ENCODE measurements at regions not wholly inside any gene's neighbourhood (a gene's known extent, or its start where the extent isn't known, plus 50 kb on each side); places are given as distances from the start of the nearest gene placed in this dataset.
A peak's percentile ranks its signal among the peaks of the same experiment; 100 is the strongest.

DNA sequence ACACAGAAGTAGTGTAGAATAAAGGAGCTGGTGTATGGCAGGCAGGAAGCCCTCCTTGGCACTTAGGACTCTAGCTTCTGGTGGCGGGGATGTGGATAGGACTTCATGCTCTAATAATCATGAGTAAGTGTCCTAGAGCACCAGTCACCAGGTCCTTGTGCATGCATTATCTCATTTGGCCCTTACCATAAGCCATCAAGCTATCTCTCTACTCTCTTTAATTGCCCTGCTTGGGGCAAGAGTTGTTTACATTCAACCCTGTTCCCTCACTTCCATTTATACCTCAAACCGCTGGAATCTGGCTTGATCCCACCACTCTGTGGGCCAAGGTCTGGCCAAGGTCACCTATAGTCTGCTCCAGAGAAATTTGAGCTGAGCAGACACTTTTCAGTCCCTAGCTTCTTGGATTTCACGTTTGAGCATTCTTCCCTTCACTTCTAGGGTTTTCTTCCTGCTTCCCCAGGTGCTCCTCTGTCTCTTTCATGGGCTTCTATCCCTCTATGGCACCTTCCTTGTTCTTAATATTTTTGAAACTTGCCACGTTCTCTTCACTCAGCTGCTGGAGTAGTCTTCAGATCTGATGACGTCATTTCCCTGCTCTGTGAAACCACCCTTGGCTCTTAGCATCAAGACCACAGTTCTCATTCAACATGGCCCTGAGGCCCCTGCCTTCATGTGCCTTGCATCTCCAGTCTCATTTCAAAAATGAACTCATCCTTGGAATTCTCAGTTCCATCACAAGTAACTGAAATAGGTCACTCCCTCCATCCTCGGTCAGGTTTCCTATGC lies 94.9 kb upstream of the GATA6 start:
- DNase-seq: no peak

DNA sequence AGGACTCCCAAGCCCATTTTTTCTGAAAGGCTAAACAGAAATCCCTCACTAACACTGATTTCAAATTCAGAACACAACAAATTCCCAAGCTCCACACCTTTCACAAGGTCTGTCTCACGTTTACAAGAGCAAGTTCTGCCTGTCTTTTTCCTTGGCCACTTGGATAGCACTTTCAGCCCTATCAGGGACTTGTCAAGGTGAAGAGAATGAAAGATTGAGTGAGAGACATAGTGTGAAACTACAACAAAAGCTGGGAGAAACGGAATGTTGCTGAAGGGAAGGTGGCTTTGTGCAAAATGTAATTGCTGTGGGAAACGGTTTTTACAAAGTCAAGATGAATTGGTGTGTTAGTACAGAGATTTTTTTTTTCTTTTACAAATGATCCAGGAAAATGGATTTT lies 89.4 kb upstream of the GATA6 start:
- DNase-seq: no peak

DNA sequence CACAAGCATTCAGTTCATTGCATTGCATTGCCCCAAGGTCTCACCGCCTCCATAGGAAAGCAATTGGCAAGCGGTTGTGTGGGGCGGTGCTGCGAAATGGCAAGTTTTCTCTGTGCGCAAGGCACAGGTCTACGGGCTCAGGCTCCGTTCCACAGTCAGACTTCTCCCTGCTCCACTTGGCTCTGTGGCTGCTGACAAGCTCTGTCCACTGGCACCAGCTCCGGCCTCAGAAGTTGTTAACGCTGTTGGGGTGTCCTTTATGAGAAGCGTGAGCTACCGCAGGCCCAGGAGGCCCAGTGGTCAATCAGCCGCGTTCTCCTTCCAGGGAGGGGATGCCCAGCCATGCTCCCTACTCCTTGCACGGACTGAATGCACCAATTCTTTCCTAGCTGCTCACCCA lies 87.0 kb upstream of the GATA6 start:
- no peak for DNase-seq

DNA sequence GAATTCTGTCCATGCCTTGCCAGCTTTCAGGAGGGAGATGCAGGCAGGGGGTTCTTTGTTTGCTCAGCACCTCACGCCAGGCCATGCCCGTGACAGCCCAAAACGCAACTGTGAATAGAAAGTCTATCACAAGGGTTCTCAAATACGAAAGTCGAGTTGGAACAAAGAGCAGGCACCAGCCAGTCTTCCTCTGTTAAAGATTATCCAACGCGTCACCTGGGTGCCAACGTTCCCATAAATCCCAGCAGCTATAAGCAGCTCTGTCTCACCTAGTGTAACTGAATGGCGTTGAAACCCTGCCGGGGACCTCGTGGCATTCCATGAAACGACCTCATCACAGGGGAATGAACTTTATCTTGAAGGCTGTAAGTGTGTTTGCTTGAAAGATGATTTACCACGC lies 84.8 kb upstream of the GATA6 start:
- no peak for DNase-seq

DNA sequence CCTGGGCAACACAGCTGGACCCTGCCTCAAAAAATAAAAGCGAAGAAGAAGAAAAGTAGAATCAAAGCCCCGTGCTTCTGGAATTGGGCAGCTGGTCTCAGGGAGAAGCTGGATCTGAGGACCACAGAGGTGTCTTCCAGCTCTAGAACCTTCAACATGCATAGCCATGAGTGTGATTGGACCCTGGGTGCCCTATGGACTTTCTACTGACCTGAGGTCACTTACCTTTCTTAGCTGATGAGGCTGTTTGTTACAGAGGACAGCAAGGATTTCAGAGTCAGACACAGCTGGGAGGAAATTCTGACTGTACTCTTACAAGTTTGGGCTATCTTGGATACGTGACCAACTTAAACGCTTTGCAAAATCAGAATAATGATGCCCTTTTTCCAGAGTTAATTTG lies 82.4 kb upstream of the GATA6 start:
- DNase-seq: no peak

DNA sequence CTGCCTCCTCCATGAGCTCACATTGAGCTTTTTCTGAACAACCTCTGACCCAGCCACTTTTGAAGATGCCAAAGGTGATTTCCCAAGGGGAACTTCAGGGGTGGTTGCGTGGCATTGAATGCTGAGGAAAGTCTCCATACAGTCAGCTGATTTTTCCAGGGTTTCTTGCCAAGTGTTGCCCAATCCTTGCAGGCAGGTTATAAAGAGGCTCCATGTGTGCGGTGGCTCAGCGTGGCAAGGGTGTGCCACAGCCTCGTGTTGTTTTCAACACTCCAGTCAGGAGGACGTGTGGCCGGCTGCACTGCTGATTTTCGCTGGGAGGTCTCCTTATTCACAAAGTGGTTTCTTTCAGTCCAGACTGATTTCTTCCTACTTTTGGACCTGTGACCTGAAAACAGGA lies 81.4 kb upstream of the GATA6 start:
- no peak for DNase-seq

DNA sequence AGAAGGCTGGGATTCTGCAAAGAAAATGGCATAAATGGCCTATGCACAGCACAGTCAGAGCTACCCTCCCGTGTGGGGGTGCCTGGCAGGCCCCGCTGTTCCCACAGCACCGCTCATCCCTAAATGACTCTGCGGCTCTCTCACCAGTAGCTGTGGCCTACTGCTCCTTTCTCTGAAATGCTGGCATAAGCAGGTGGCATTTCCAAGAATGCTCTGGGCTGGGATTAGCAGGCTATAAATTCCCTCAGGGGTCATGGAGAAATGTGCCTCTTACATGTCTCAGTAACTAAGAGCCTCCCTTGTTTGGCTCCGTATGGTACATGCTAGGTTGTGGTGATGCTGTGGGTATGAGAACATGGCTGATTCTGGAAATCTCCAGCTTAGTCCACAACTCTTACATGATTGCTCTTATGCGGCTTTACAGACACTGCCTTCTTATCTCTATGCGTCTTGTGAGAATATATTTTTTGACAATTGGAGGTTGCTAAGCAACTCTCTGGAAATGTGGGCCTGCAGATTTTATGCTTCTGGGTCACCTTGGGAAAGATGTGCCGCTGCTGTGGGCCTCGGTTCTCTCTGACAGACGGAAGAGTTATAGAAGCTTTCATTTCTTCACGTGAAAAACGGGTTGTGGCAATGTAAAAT lies 80.3 kb upstream of the GATA6 start:
- DNase-seq: no peak

DNA sequence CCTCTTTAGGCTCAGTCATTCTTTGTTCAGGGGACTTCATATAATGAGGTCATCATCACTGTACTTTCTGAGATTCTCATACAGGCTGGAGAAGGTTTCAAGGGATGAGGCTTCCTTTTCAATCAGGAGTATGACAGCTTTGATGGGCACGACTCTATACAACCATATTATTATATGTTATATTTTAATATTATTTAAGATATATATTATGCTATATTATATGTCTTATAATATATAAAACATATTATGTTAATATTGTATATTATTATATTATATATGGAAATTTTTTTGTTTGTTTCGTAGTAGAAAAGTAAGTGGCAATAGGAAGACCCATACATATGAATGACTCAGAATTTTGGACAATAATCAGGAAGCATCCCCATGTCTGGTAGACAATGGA lies 78.0 kb upstream of the GATA6 start:
- DNase-seq: no peak

DNA sequence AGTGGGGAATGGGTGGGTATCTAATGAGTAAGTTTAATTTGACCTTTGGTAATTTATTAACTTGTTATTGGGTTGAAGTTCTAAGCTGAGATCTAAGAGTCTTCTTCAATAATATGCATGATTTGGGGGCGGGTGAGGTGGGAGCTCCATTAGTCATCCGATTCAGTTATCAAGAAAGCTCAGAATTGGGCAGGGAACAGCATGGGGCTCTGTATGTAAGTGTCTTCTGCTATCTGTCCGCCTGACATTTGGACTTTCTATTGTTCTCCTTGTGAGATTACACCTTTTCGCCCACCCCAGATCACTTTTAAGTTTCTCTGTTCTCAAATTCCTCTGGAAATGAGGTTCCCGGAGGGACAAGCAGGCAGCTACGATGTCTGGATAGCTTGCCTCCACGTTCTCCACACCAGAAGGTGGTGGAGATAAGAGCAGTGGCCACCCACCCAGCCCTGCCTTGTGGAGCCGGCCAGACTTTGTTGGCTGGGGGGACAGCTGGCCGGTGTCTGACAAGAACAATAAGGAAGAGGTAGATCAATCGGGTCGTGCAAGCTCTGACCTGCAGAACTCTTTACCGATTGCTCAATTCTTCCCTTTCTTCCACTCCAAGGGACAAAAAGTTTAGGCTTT lies 75.5 kb upstream of the GATA6 start:
- DNase-seq: no peak

DNA sequence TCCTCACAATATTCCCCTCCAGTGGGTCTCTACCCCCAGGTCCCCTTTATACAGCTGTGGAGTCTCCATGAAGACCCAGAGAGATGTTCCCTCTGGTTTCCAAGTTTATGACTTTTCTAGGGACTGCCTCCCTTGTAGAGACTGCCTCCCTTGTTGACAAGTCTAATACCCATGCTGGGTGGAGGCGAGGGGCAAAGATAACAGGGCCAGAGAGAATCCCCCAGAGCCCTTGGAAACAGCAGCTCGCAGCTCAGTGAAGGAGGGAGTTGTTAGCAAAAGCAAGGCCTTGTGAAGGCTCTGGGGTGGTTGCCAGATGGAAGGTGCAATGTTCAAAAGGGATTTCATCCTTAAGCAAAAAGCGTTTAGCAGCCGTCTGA lies 75.0 kb upstream of the GATA6 start:
- no peak for DNase-seq

DNA sequence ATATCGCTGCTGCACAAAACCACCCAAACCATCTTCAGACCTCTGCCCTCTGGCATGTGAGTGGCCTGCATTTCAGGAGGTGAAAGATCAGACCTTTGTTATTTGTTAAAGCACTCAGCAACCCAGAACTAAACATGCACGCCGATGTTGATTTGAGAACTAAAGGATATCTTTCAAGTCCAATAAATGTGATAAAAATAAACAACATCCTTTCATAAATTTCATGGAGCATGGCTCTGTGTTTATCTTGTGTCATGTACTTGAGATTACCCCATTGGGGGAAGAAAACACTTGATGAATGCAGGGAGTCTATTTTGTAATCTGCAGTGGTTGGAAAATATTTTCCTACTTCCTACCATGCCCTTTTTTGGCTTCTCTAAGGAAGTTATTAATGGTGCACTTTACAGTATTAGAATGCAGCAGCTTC lies 70.8 kb upstream of the GATA6 start:
- DNase-seq: no peak

DNA sequence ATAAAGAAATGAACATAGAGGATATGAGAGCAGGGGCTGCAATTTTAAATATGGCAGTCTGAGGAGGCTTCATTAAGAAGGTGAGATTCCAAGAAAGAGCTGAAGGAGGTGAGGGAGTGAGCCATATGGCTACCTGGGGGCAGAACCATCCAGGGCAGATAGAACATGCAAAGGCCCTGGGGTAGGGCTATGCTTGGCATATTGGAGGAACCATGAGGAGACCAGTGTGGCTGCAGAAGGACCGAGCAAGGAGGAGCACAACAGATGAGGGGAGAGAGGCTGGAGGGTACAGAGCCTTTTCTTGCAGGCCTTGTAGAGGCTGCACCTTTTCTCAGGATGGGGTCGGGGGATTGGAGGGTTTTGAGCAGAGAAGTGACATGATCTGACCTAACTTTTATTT lies 69.5 kb upstream of the GATA6 start:
- no peak for DNase-seq

DNA sequence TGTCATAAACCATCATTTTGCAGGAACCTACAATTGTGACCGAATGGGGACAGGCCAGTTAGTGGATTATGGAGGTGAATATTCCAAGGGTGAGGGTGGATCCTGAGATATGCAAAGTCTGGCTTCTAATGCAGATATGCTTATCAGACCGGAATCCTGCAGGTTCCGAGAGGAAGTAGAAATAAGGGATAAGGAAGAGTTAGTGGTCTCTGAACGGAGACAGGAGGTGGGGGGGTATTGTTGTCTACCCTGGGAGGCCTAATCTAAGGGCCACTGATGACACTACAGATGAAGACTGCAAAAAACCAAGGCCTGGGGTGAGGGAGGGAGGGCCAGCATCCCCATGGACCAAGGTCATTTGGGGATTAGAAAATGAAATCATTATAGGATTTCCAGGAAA lies 67.7 kb upstream of the GATA6 start:
- no peak for DNase-seq

DNA sequence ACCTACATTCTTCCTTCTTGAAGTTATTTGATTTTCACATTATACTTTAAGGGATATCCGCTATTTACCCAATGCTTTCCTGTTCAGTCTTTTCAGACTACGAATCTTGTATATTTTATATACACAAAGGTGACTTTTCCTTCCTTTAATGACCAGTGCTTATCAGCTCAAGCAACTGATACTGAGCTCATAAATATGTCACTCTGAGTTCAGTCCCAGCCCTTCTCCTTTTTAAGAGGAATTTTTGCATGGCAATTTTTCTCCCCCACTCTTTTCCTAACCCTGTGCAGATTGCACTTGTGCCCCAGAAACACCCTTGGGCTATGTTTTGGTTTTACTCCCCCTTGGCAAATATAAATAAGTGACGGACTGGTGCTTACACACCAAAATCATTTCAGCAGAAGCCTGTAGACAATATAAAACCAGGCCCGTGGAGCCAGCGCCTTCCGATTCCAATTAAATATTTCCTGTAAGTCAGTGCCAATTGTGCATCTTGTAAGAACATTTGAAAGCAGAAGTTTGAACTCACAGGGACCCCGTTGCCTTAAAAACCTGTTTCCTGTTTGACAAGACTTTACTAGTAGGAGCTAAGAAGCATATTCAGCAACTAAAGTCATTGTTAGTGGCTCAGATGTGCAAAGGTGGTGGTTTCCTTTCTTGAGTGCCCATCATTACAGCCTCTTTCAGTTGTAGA lies 66.3 kb upstream of the GATA6 start:
- DNase-seq: peak; percentile 37

DNA sequence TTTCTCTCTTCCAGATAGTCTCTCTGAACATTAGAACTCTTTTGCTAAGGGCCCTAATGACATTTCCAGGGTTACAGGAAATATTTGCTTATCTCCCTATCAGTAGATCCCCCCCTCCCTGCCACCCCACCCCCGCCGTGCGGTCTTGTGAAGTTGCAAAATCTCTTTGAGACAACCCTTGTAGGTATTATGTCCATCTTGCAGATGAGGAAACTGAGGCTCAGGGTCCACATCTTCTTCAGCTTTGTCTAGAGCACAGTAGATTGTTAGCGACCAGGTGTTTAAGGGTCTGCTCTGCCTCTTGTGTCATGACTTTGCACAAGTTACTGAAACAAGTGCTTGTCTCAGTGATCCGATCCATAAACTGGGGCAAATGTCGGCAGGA lies 65.8 kb upstream of the GATA6 start:
- no peak for DNase-seq

DNA sequence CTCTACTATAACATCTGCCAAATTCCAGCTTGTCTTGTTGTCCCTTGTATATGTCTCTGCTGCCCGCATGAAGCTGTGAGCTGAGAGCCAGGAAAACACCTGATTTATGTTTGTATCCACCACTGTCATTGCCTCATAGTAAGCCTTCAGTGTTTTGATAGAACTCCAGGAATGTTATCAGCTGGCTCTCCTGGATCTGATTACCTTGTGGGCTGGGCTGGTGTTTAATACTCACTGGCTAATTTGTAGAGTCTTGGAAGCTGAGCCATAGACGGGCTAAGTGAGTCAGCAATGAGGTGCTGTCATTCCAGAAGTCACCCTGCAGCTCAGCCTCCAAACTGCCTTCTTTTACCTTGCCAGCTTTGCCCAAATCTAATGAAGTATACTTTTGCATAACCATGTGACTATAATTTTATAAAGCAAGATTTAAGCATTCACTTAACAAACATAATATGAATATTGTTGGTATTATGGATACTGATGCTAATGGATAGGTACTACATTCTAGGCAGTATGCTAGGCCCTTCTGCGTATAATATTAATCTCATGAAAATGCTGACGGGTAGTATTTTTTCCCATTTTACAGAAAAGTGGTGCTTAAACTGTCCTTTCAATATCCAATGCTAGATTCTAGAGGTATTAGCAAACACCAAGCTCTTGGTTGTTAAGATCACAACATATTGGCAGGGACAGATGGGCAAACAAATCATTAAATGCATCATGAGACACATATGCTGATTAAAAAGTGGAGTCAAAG lies 62.7 kb upstream of the GATA6 start:
- DNase-seq: no peak

DNA sequence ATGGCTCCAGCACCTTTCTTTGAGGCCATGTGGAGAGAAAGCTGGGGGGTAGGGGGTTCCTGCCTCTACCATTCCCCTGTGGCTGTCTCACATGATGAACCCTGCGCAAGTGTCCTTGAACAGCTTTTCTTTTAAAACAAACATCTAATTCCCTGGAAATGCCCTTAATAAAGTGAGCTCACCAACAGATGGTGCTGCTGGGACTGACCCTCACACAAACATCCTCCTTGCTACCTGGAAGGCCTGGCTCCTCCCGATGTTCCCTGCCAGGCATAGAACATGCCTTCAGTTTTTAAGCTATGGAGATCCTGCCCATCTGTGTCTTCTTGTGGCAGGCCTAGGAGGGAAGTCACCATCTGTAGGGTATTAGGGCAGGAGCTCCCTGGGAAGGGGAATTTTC lies 60.7 kb upstream of the GATA6 start:
- DNase-seq: no peak

DNA sequence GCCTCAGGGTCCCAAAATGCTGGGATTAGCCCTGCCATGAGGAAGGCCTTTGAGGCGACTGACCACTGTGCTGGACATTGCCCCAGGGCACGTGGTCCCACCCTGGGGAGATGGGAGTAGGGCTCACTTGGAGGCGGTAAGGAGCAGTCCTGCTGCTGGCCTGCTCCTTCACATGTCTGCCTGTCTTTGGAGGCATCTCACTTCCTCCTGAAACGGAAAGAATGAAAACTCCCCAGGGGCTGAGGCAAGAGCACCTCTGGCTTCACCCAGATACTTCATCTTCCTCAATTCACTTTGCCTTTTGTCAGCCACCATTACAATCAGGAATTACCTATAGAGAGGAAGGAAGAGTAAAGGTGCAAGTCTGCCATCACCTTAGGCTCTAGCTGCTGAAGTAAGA lies 59.9 kb upstream of the GATA6 start:
- DNase-seq: no peak

DNA sequence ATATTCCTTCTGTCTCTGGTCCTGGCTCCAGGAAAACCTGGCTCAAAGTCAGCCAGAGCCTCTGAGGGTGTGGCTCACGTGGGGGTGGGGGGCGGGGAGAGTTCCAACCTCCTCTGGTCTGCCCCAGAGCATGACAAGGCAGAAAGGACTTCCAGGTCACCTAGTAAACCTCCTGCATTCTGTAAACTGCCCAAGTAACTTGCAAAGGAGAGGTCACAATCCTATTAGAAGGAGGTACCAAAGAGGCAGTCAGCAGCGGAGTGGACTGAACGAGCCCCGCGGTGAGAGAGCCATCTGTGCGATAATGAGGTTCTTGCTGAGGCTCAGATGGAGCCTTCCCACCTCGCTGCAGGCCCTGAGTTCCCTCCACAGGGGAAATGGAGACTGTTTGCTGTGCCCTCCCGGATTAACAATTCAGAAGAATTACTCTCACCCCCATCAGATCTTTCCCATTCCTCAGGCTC lies 58.9 kb upstream of the GATA6 start:
- DNase-seq: no peak

DNA sequence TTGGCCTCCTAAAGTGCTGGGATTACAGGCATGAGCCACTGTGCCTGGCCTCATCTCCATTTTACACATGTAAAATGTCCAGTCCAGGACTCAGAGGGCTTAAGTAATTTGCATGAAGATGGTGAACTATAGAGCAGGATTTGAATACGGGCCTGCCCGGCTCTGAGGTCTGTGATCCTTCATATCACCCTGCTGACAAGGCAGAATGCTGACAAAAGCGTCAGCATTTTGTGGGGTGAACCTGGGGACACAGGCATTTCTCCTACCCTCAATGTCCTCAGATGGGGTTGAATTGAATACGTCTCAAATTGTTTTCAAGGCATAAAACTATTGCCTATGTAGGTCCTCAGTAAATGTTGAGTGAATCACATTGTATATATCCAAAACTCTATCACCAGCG lies 57.2 kb upstream of the GATA6 start:
- no peak for DNase-seq

DNA sequence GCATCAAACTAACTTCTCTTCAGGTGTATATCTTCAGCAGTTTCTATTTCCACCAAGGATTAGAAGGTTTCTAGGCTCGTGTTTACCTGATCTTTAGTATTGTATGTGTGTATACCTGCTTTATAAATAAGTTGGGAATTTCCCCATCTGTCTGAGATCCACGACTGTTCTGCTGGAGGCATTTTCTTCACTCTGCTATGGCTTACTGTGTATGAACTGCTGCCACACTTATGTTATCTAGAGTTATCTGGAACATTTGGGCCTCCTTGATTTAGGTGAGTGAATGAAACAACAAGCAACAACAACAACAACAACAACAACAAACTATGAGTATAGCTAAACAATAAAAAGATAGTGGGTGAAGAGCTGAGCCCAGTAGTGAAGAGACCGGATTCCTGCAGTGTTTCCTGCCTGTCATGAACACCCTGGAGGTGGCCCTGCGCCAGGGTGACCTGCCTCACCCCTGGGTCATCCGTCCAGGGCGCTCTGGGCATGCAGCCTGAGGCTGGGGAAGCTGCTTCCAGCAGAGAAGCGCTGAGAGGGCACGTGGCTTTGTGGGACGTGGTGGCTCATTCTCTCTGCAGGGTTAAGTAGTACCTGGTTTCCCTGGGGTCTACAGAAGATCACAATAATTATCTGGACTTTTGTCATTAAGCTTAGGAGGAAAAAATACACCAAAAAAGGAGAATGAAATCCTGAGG lies 56.1 kb upstream of the GATA6 start:
- no peak for DNase-seq
